CD4-positive, alpha-beta T cell (primary cell): ENCODE measurements at regions not wholly inside any gene's neighbourhood (a gene's known extent, or its start where the extent isn't known, plus 50 kb on each side); places are given as distances from the start of the nearest gene placed in this dataset.

Source experiments
- ATAC-seq: fragments of 200-7000 bp; cut with Tn5 transposase; one replicate; pipeline ENCODE4 v1.10.0; 2022; ENCODE audit warnings: mild to moderate bottlenecking; ENCODE audit not compliant: poor library complexity
- CTCF ChIA-PET: fragments of 350-600 bp; sonication (Branson Sonifier 250); formaldehyde crosslinking; loops from one replicate; lab custom pipeline; 2021; ENCODE audit warnings: antibody characterized with exemption, inconsistent platforms; lab: Charles Lee
- POLR2A ChIA-PET: fragments of 350-600 bp; sonication (Branson Sonifier 250); formaldehyde crosslinking; loops from one replicate; lab custom pipeline; 2021; ENCODE audit warnings: antibody characterized with exemption, inconsistent platforms; lab: Charles Lee
- DNase-seq, 14 experiments: peaks; one replicate each; pipeline ENCODE4 v3.0.0-alpha.2; 2013 to 2020; ENCODE audit warnings: mixed read lengths in 2 of 14
- H3K27ac ChIP-seq, 2 donors: one replicate each; pipeline versions ENCODE4 v1.5.1 to v1.7.0; 2013; ENCODE audit warnings: low read length in 2 of 2, low read depth in 1 of 2, mild to moderate bottlenecking in 1 of 2
- H3K27me3 ChIP-seq, 2 experiments: 1 replicate in 1 of 2; 2 replicates in 1 of 2; pipeline versions ENCODE4 v1.6.1 to v1.7.0; 2013; ENCODE audit warnings: low read length in 2 of 2, control low read depth in 1 of 2, mild to moderate bottlenecking in 1 of 2, moderate library complexity in 1 of 2; ENCODE audit not compliant: insufficient read depth in 2 of 2, control insufficient read depth in 1 of 2
- H3K36me3 ChIP-seq: one replicate; pipeline ENCODE4 v1.6.1; 2013; ENCODE audit warnings: low read length, control low read depth; ENCODE audit not compliant: insufficient read depth
- H3K4me1 ChIP-seq: one replicate; pipeline ENCODE4 v1.6.1; 2013; ENCODE audit warnings: low read length, control low read depth; ENCODE audit not compliant: insufficient read depth
- H3K4me3 ChIP-seq: one replicate; pipeline ENCODE4 v1.5.1; 2013; ENCODE audit warnings: mild to moderate bottlenecking, low read length, moderate library complexity
- H3K9me3 ChIP-seq, 2 experiments: 1 replicate in 1 of 2; 2 replicates in 1 of 2; pipeline versions ENCODE4 v1.6.1 to v1.7.0; 2013; ENCODE audit warnings: low read length in 2 of 2, mild to moderate bottlenecking in 2 of 2, control low read depth in 1 of 2, moderate library complexity in 1 of 2; ENCODE audit not compliant: control insufficient read depth in 1 of 2, insufficient read depth in 1 of 2
- H3K27ac Mint-ChIP-seq: one replicate; pipeline ENCODE4 v1.8.0; 2020; ENCODE audit warnings: mixed read lengths
- H3K27me3 Mint-ChIP-seq: one replicate; pipeline ENCODE4 v1.8.0; 2021; ENCODE audit warnings: mixed read lengths
- H3K36me3 Mint-ChIP-seq: one replicate; pipeline ENCODE4 v1.8.0; 2021; ENCODE audit warnings: low read depth, mixed read lengths
- H3K4me1 Mint-ChIP-seq: one replicate; pipeline ENCODE4 v1.8.0; 2021; ENCODE audit warnings: low read depth, mixed read lengths
- H3K4me3 Mint-ChIP-seq: one replicate; pipeline ENCODE4 v1.8.0; 2020; ENCODE audit warnings: mild to moderate bottlenecking, mixed read lengths
- H3K9me3 Mint-ChIP-seq: one replicate; pipeline ENCODE4 v1.8.0; 2020; ENCODE audit warnings: mixed read lengths
- intact Hi-C, 2 experiments: fragments of 100-400 bp; cut with DNase I in 1 of 2; cut with micrococcal nuclease in 1 of 2; formaldehyde crosslinking; loops; one replicate each; pipeline versions ENCODE4 v1.15.1 to v1.9.0; 2023 to 2025; cut with DNase I, micrococcal nuclease
- TF ChIP-seq, protein P1 (sequence below): fragments of 200-600 bp; IDR thresholded peaks from one replicate; pipeline ENCODE4 v1.8.0; 2022; ENCODE audit warnings: antibody characterized with exemption, mild to moderate bottlenecking

DNA sequence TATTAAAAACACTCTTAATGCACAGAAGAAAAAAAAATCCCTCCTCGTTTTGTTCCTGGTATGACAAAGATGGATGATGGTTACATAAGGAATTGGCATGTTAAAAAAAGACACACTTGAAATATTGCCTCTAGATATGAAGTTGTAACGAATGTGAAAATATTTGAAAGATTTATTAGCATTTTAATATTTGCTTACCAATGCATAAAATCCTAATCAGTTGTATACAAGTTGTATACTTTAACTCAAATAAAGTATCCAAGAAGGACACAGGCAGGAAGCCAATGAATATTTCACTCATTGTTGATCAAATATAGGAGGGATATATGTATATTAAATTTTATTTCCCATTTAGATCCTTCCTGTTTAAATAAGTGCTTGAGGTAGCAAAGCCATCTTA lies 850.8 kb upstream of the RBFOX1 start:
- H3K36me3 ChIP-seq, result no peaks in the 10 kb centered on the region
- Mint-ChIP-seq H3K27ac (no peak overlapping the region), H3K36me3 (no peaks in the 10 kb centered on the region), H3K27me3 (peaks cover 26% of the 10 kb centered on the region), H3K9me3 (peaks cover 5% of the 10 kb centered on the region), H3K4me1 (no peaks in the 10 kb centered on the region), H3K4me3 (no peak overlapping the region)
- H3K27me3 ChIP-seq, result peaks cover 3% of the 10 kb centered on the region in 2 experiments
- CTCF ChIA-PET, result no interaction called here
- POLR2A ChIA-PET, result no interaction called here
- DNase-seq, result no peak
- H3K4me3 ChIP-seq, result no peak overlapping the region
- TF ChIP-seq, protein P1, sequence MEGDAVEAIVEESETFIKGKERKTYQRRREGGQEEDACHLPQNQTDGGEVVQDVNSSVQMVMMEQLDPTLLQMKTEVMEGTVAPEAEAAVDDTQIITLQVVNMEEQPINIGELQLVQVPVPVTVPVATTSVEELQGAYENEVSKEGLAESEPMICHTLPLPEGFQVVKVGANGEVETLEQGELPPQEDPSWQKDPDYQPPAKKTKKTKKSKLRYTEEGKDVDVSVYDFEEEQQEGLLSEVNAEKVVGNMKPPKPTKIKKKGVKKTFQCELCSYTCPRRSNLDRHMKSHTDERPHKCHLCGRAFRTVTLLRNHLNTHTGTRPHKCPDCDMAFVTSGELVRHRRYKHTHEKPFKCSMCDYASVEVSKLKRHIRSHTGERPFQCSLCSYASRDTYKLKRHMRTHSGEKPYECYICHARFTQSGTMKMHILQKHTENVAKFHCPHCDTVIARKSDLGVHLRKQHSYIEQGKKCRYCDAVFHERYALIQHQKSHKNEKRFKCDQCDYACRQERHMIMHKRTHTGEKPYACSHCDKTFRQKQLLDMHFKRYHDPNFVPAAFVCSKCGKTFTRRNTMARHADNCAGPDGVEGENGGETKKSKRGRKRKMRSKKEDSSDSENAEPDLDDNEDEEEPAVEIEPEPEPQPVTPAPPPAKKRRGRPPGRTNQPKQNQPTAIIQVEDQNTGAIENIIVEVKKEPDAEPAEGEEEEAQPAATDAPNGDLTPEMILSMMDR, result no peak
- no peak overlapping the region for H3K27ac ChIP-seq
- peaks cover 0 to 15% of the 10 kb centered on the region in 2 experiments for H3K9me3 ChIP-seq
- ATAC-seq, result no peak
- no peaks in the 10 kb centered on the region for H3K4me1 ChIP-seq
- intact Hi-C loops, result no loop called here

DNA sequence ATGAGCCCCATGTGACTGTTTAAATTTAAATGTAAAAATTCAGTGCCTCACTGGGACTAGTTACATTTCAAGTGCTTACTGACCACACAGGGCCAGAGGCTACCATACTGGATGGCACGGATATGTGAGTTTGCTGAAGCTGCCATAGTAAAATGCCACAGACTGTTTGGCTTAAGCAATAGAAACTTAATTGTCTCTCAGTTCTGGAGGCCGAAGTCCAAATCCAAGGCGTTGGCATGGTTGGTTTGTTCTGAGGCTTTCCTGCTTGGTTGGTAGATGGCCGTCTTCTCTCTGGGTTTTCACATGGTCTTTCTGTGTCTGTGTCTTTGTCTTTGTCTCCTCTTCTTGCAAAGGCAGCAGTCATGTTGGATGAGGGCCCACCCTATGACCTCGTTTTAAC lies 878.9 kb upstream of the RBFOX1 start:
- Mint-ChIP-seq H3K27ac (no peak overlapping the region), H3K36me3 (no peaks in the 10 kb centered on the region), H3K27me3 (no peaks in the 10 kb centered on the region), H3K9me3 (peaks cover 15% of the 10 kb centered on the region), H3K4me1 (no peaks in the 10 kb centered on the region), H3K4me3 (no peak overlapping the region)
- Histone ChIP-seq H3K4me3 (no peak overlapping the region), H3K27me3 (no peaks in the 10 kb centered on the region), H3K4me1 (no peaks in the 10 kb centered on the region), H3K9me3 (peaks cover 0 to 4% of the 10 kb centered on the region in 2 experiments), H3K27ac (no peak overlapping the region), H3K36me3 (no peaks in the 10 kb centered on the region)
- intact Hi-C loops, result no loop called here
- ChIA-PET CTCF (no interaction called here), POLR2A (no interaction called here)
- TF ChIP-seq, protein P1, result no peak
- ATAC-seq, result no peak
- no peak for DNase-seq

DNA sequence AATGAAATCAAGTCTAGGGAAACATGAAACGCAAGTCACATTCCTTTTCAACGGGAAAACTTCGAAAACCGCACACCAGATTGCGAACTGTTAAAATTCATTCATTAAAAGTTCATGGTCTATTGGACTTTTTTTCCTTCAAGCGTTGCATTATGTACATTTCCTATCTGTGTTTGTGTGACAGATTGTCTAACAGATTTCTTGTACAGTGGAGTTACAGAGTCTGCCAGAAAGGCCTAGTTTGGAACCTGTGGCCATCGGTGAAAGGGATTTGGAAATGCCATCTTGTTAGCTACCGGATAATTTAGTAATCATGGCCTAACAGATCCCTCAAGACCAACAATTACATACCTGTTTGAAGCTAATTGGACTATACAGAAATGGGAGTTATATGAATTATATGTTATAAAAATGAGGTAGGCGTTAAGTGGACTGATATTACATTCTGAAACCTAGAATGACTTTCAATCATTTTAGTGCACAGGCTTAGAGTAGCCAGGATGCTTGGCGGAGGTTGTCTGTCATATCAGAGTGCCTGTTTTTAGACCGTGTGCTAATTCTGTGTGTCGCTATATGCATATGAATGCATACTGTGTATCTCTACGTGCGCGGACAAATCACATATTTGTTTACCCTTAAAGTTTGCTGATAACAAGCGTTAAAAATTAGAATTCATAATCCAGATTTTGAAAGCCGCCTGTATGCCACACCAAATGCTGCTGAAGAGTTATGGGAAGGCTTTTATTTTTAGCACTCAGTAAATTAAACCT lies 885.4 kb upstream of the RBFOX1 start:
- TF ChIP-seq, protein P1, result no peak
- CTCF ChIA-PET, result no interaction called here
- no peaks in the 10 kb centered on the region for H3K36me3 ChIP-seq
- no peak overlapping the region for H3K27ac ChIP-seq
- intact Hi-C loops, result no loop called here
- no peaks in the 10 kb centered on the region for H3K4me1 Mint-ChIP-seq
- POLR2A ChIA-PET, result no interaction called here
- H3K27ac Mint-ChIP-seq, result no peak overlapping the region
- H3K4me3 ChIP-seq, result no peak overlapping the region
- H3K4me1 ChIP-seq, result no peaks in the 10 kb centered on the region
- DNase-seq (no peak), ATAC-seq (no peak)
- H3K9me3 Mint-ChIP-seq, result peaks cover 10% of the 10 kb centered on the region
- H3K27me3 ChIP-seq, result no peaks in the 10 kb centered on the region
- H3K36me3 Mint-ChIP-seq, result no peaks in the 10 kb centered on the region
- H3K9me3 ChIP-seq, result no peaks in the 10 kb centered on the region
- H3K4me3 Mint-ChIP-seq, result no peak overlapping the region
- no peaks in the 10 kb centered on the region for H3K27me3 Mint-ChIP-seq
